ENCODE measurements at regions not wholly inside any gene's neighbourhood (a gene's known extent, or its start where the extent isn't known, plus 50 kb on each side); places are given as distances from the start of the nearest gene placed in this dataset.

- Histone ChIP-seq H3K36me3 (no peaks in the 10 kb centered on the region), H3K4me1 (no peaks in the 10 kb centered on the region), H3K4me3 (no peak overlapping the region), H3K27me3 (no peaks in the 10 kb centered on the region), H3K9me3 (peaks cover 0 to 4% of the 10 kb centered on the region in 2 donors), H3K27ac (no peak overlapping the region)
- no peak for DNase-seq
- ATAC-seq, result no peak
- intact Hi-C loops (cut with DNase I), result no loop called here
- no peak for TF ChIP-seq CTCF (IDR thresholded peaks at IDR 0.05)
These were observed 287.5 kb downstream of the LRFN2 start for GRCh38 chr6:40299681-40300080.

- Histone ChIP-seq H3K4me3 (no peak overlapping the region), H3K27ac (no peak overlapping the region), H3K36me3 (no peaks in the 10 kb centered on the region), H3K4me1 (no peaks in the 10 kb centered on the region), H3K27me3 (no peaks in the 10 kb centered on the region), H3K9me3 (peaks cover 0 to 4% of the 10 kb centered on the region in 2 donors)
- intact Hi-C loops (cut with DNase I), result no loop called here
- no peak for TF ChIP-seq CTCF (IDR thresholded peaks at IDR 0.05)
- ATAC-seq (no peak), DNase-seq (no peak)
These were observed 289.0 kb downstream of the LRFN2 start for GRCh38 chr6:40298207-40298606.

GRCh38 chr6:40295251-40295950 lies 291.8 kb downstream of the LRFN2 start:
- Histone ChIP-seq H3K9me3 (peaks cover 0 to 4% of the 10 kb centered on the region in 2 donors), H3K27ac (no peak overlapping the region), H3K4me3 (no peak overlapping the region), H3K4me1 (no peaks in the 10 kb centered on the region), H3K36me3 (no peaks in the 10 kb centered on the region), H3K27me3 (no peaks in the 10 kb centered on the region)
- ATAC-seq (no peak), DNase-seq (no peak)
- no peak for TF ChIP-seq CTCF (IDR thresholded peaks at IDR 0.05)
- intact Hi-C loops (cut with DNase I), result no loop called here

- TF ChIP-seq CTCF (IDR thresholded peaks at IDR 0.05), result no peak
- ATAC-seq (no peak), DNase-seq (no peak)
- intact Hi-C loops (cut with DNase I), result no loop called here
- H3K9me3 ChIP-seq, result peaks cover 0 to 4% of the 10 kb centered on the region in 2 donors
- H3K4me1 ChIP-seq, result no peaks in the 10 kb centered on the region
- H3K27ac ChIP-seq, result no peak overlapping the region
- no peak overlapping the region for H3K4me3 ChIP-seq
- no peaks in the 10 kb centered on the region for H3K36me3 ChIP-seq
- no peaks in the 10 kb centered on the region for H3K27me3 ChIP-seq
These were observed 293.5 kb downstream of the LRFN2 start for GRCh38 chr6:40293460-40294185.

- Histone ChIP-seq H3K27me3 (no peaks in the 10 kb centered on the region), H3K9me3 (no peaks in the 10 kb centered on the region), H3K27ac (no peak overlapping the region), H3K4me1 (no peaks in the 10 kb centered on the region), H3K36me3 (no peaks in the 10 kb centered on the region), H3K4me3 (no peak overlapping the region)
- intact Hi-C loops (cut with DNase I), result no loop called here
- no peak for TF ChIP-seq CTCF (IDR thresholded peaks at IDR 0.05)
- DNase-seq, result no peak
- no peak for ATAC-seq
These were observed 294.1 kb downstream of the LRFN2 start for GRCh38 chr6:40293060-40293459.
